ENCODE measurements at regions not wholly inside any gene's neighbourhood (a gene's known extent, or its start where the extent isn't known, plus 50 kb on each side); places are given as distances from the start of the nearest gene placed in this dataset.

GRCh38 chr6:40922281-40922680, 116.7 kb downstream of the UNC5CL start:
- ChIA-PET POLR2A (ENCODE audit: low non-redundant PET) (no interaction called here), CTCF (no interaction called here)
- DNase-seq (ENCODE audit: low spot score): no peak
- Histone ChIP-seq H3K4me3 (ENCODE audit: low read depth, low read length, poor library complexity, severe bottlenecking) (no peak overlapping the region), H3K27ac (ENCODE audit: low read depth, low read length, poor library complexity, severe bottlenecking) (no peak overlapping the region), H3K4me1 (ENCODE audit: insufficient read depth, low read length, poor library complexity, severe bottlenecking) (no peaks in the 10 kb centered on the region), H3K36me3 (ENCODE audit: insufficient read depth, low read length, poor library complexity, severe bottlenecking) (no peaks in the 10 kb centered on the region), H3K27me3 (replicated peaks; ENCODE audit: insufficient read depth, low read depth, low read length, poor library complexity) (no peaks in the 10 kb centered on the region), H3K9me3 (ENCODE audit: low read depth, low read length, poor library complexity, severe bottlenecking) (no peaks in the 10 kb centered on the region)
- BruUV-seq (replicated peaks): no TSS peak
- intact Hi-C loops (cut with micrococcal nuclease; ENCODE audit: unreplicated experiment): no loop called here
- TF ChIP-seq CTCF (conservative IDR thresholded peaks at IDR 0.05; ENCODE audit: low read depth, low read length) (no peak), EZH2 (IDR thresholded peaks at IDR 0.05; ENCODE audit: borderline replicate concordance, low read depth, low read length, poor library complexity, severe bottlenecking) (no peak)

GRCh38 chr6:40918040-40918651, 120.9 kb downstream of the UNC5CL start:
- no peak overlapping the region for H3K27ac ChIP-seq (ENCODE audit: low read depth, low read length, poor library complexity, severe bottlenecking)
- BruUV-seq (replicated peaks): no TSS peak
- no peaks in the 10 kb centered on the region for H3K4me1 ChIP-seq (ENCODE audit: insufficient read depth, low read length, poor library complexity, severe bottlenecking)
- no peak overlapping the region for H3K4me3 ChIP-seq (ENCODE audit: low read depth, low read length, poor library complexity, severe bottlenecking)
- H3K9me3 ChIP-seq (ENCODE audit: low read depth, low read length, poor library complexity, severe bottlenecking): no peaks in the 10 kb centered on the region
- TF ChIP-seq CTCF (conservative IDR thresholded peaks at IDR 0.05; ENCODE audit: low read depth, low read length) (no peak), EZH2 (IDR thresholded peaks at IDR 0.05; ENCODE audit: borderline replicate concordance, low read depth, low read length, poor library complexity, severe bottlenecking) (no peak)
- DNase-seq (ENCODE audit: low spot score): no peak
- ChIA-PET CTCF (no interaction called here), POLR2A (ENCODE audit: low non-redundant PET) (no interaction called here)
- H3K27me3 ChIP-seq (replicated peaks; ENCODE audit: insufficient read depth, low read depth, low read length, poor library complexity): no peaks in the 10 kb centered on the region
- intact Hi-C loops (cut with micrococcal nuclease; ENCODE audit: unreplicated experiment): no loop called here
- H3K36me3 ChIP-seq (ENCODE audit: insufficient read depth, low read length, poor library complexity, severe bottlenecking): no peaks in the 10 kb centered on the region

- TF ChIP-seq EZH2 (IDR thresholded peaks at IDR 0.05; ENCODE audit: borderline replicate concordance, low read depth, low read length, poor library complexity, severe bottlenecking): no peak
- TF ChIP-seq CTCF (conservative IDR thresholded peaks at IDR 0.05; ENCODE audit: low read depth, low read length): no peak
- ChIA-PET CTCF (no interaction called here), POLR2A (ENCODE audit: low non-redundant PET) (no interaction called here)
- H3K36me3 ChIP-seq (ENCODE audit: insufficient read depth, low read length, poor library complexity, severe bottlenecking): no peaks in the 10 kb centered on the region
- BruUV-seq (replicated peaks): no TSS peak
- no peaks in the 10 kb centered on the region for H3K27me3 ChIP-seq (replicated peaks; ENCODE audit: insufficient read depth, low read depth, low read length, poor library complexity)
- no peak overlapping the region for H3K27ac ChIP-seq (ENCODE audit: low read depth, low read length, poor library complexity, severe bottlenecking)
- no peaks in the 10 kb centered on the region for H3K4me1 ChIP-seq (ENCODE audit: insufficient read depth, low read length, poor library complexity, severe bottlenecking)
- H3K9me3 ChIP-seq (ENCODE audit: low read depth, low read length, poor library complexity, severe bottlenecking): no peaks in the 10 kb centered on the region
- no peak overlapping the region for H3K4me3 ChIP-seq (ENCODE audit: low read depth, low read length, poor library complexity, severe bottlenecking)
- DNase-seq (ENCODE audit: low spot score): no peak
- intact Hi-C loops (cut with micrococcal nuclease; ENCODE audit: unreplicated experiment): no loop called here
Observed at GRCh38 chr6:40917603-40918002, 121.4 kb downstream of the UNC5CL start.
